ENCODE measurements at regions not wholly inside any gene's neighbourhood (a gene's known extent, or its start where the extent isn't known, plus 50 kb on each side); places are given as distances from the start of the nearest gene placed in this dataset.

DNA sequence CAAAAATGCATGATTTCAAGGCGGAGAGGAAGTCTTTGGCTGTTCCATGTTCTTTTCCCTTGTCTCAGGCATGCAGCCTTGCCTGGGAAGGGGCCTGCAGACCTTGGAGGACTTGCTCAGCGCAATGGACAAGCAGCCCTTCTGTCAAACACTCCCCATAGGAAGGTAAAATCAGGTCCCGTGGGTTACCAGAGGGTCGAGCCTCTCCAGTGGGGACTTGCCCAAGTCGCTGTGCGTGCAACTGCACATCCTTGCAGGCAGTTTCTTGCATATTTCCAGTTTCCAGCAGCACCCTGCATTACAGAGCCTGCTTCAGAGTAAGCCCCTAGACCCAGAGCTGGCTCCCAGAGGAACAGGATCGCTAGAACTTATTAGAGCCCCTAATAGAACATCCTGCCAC is 75.5 kb upstream of the KLF13 start:
- no peaks in the 10 kb centered on the region for H3K27me3 ChIP-seq (ENCODE audit: control insufficient read depth, insufficient read depth, low read length)
- POLR2A ChIA-PET: no interaction called here
- TF ChIP-seq, protein P1, sequence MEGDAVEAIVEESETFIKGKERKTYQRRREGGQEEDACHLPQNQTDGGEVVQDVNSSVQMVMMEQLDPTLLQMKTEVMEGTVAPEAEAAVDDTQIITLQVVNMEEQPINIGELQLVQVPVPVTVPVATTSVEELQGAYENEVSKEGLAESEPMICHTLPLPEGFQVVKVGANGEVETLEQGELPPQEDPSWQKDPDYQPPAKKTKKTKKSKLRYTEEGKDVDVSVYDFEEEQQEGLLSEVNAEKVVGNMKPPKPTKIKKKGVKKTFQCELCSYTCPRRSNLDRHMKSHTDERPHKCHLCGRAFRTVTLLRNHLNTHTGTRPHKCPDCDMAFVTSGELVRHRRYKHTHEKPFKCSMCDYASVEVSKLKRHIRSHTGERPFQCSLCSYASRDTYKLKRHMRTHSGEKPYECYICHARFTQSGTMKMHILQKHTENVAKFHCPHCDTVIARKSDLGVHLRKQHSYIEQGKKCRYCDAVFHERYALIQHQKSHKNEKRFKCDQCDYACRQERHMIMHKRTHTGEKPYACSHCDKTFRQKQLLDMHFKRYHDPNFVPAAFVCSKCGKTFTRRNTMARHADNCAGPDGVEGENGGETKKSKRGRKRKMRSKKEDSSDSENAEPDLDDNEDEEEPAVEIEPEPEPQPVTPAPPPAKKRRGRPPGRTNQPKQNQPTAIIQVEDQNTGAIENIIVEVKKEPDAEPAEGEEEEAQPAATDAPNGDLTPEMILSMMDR (IDR thresholded peaks at IDR 0.05): no peak
- TF ChIP-seq SIN3A (IDR thresholded peaks at IDR 0.05; ENCODE audit: borderline replicate concordance, insufficient read depth, low read depth, low read length) (no peak), TCF7L2 (IDR thresholded peaks at IDR 0.05; ENCODE audit: low read depth, low read length) (no peak), POLR2AphosphoS5 (IDR thresholded peaks at IDR 0.05; ENCODE audit: low read depth, low read length) (no peak)
- TF ChIP-seq, protein P2, sequence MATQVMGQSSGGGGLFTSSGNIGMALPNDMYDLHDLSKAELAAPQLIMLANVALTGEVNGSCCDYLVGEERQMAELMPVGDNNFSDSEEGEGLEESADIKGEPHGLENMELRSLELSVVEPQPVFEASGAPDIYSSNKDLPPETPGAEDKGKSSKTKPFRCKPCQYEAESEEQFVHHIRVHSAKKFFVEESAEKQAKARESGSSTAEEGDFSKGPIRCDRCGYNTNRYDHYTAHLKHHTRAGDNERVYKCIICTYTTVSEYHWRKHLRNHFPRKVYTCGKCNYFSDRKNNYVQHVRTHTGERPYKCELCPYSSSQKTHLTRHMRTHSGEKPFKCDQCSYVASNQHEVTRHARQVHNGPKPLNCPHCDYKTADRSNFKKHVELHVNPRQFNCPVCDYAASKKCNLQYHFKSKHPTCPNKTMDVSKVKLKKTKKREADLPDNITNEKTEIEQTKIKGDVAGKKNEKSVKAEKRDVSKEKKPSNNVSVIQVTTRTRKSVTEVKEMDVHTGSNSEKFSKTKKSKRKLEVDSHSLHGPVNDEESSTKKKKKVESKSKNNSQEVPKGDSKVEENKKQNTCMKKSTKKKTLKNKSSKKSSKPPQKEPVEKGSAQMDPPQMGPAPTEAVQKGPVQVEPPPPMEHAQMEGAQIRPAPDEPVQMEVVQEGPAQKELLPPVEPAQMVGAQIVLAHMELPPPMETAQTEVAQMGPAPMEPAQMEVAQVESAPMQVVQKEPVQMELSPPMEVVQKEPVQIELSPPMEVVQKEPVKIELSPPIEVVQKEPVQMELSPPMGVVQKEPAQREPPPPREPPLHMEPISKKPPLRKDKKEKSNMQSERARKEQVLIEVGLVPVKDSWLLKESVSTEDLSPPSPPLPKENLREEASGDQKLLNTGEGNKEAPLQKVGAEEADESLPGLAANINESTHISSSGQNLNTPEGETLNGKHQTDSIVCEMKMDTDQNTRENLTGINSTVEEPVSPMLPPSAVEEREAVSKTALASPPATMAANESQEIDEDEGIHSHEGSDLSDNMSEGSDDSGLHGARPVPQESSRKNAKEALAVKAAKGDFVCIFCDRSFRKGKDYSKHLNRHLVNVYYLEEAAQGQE (IDR thresholded peaks at IDR 0.05; ENCODE audit: insufficient read depth in 1 of 2, low read depth in 2 of 2, low read length in 1 of 2): no peak
- intact Hi-C loops (cut with micrococcal nuclease; ENCODE audit: unreplicated experiment) (no loop called here), in situ Hi-C loops (cut with HindIII; ENCODE audit: low pct_unique_long_range_greater_than_20kb, low sequenced_read_pairs) (no loop called here)
- no TSS peak for BruUV-seq (replicated peaks)
- peaks cover 18% of the 10 kb centered on the region; the same call in 1 of the 2 replicates for H3K4me1 ChIP-seq (ENCODE audit: control insufficient read depth, insufficient read depth, low read length)
- H3K9me3 ChIP-seq (ENCODE audit: control insufficient read depth, insufficient read depth, low read depth, low read length): no peaks in the 10 kb centered on the region
- H3K27ac ChIP-seq (ENCODE audit: low read length): peak overlapping the region; percentile 63; the same call in 1 of the 2 replicates
- CTCF ChIA-PET: no interaction called here
- ATAC-seq (no peak), DNase-seq (ENCODE audit: low read depth, low spot score) (no peak)
- no peaks in the 10 kb centered on the region; the same call in 1 of the 2 replicates for H3K36me3 ChIP-seq (ENCODE audit: control insufficient read depth, insufficient read depth, low read length)
- no peak overlapping the region for H3K4me3 ChIP-seq (ENCODE audit: low read depth in 2 of 2, low read length in 2 of 2)

DNA sequence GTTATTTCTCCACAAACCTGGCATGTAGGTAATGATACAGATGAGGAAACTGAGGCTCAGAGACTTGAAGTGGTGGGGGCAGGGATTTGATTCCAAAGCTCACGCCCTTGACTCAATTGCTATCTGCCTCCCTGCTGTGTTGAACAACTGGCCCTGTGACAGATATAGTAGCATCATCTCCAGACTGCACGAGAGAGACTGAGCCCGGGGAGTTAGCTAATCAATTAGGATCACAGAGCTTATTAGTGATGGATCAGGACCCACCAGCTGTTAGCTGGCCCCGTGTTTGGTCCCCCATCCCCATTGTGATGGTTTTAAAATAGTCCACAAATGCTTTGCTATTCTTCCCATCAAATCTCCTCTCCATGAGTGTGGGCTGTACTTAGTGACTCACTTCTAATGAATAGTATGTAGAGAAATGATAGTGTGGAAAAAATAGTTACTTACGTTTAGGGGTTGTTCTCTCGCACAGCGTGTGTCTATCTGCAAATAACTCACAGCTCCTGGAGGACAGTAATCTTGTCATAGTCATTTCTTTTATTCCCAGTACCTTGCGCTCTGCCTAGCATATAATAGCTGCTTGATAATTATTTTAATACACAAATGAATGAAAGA is 74.4 kb upstream of the KLF13 start:
- Histone ChIP-seq H3K27ac (ENCODE audit: low read length) (peak overlapping the region; percentile 63; the same call in 1 of the 2 replicates), H3K36me3 (ENCODE audit: control insufficient read depth, insufficient read depth, low read length) (no peaks in the 10 kb centered on the region; the same call in 1 of the 2 replicates), H3K9me3 (ENCODE audit: control insufficient read depth, insufficient read depth, low read depth, low read length) (no peaks in the 10 kb centered on the region), H3K27me3 (ENCODE audit: control insufficient read depth, insufficient read depth, low read length) (no peaks in the 10 kb centered on the region), H3K4me1 (ENCODE audit: control insufficient read depth, insufficient read depth, low read length) (peaks cover 21% of the 10 kb centered on the region; the same call in 1 of the 2 replicates), H3K4me3 (ENCODE audit: low read depth in 2 of 2, low read length in 2 of 2) (no peak overlapping the region)
- POLR2A ChIA-PET: interaction anchor here (0.6 kb wide), 1 partner anchor 187 kb away, joined by 3 read pairs; no protein-coding TSS in a partner anchor
- intact Hi-C loops (cut with micrococcal nuclease; ENCODE audit: unreplicated experiment) (no loop called here), in situ Hi-C loops (cut with HindIII; ENCODE audit: low pct_unique_long_range_greater_than_20kb, low sequenced_read_pairs) (no loop called here)
- BruUV-seq (replicated peaks): no TSS peak
- DNase-seq (ENCODE audit: low read depth, low spot score) (no peak), ATAC-seq (no peak)
- TF ChIP-seq, protein P2 (IDR thresholded peaks at IDR 0.05; ENCODE audit: insufficient read depth in 1 of 2, low read depth in 2 of 2, low read length in 1 of 2): no peak
- TF ChIP-seq POLR2AphosphoS5 (IDR thresholded peaks at IDR 0.05; ENCODE audit: low read depth, low read length): no peak
- TF ChIP-seq, protein P1 (IDR thresholded peaks at IDR 0.05): no peak
- TF ChIP-seq SIN3A (IDR thresholded peaks at IDR 0.05; ENCODE audit: borderline replicate concordance, insufficient read depth, low read depth, low read length): no peak
- no peak for TF ChIP-seq TCF7L2 (IDR thresholded peaks at IDR 0.05; ENCODE audit: low read depth, low read length)
- CTCF ChIA-PET: no interaction called here

Data from Panc1 (cell line).